Ovary (tissue), 7 donors: ENCODE measurements at regions not wholly inside any gene's neighbourhood (a gene's known extent, or its start where the extent isn't known, plus 50 kb on each side); places are given as distances from the start of the nearest gene placed in this dataset.
"Not testable (repeated sequence)": the region's sequence is repeated elsewhere in the genome, so short reads cannot be mapped to it uniquely, and the experiment has no call there.

Source experiments
- DNase-seq, 5 donors: peaks; one replicate each; pipeline ENCODE4 v3.0.0-alpha.2; 2019 to 2020
- H3K27ac ChIP-seq, 2 donors: fragments of 200-600 bp; one replicate each; pipeline versions ENCODE4 v1.5.1 to v1.8.0; 2019 to 2022
- H3K27me3 ChIP-seq: fragments of 200-600 bp; one replicate; pipeline ENCODE4 v1.8.0; 2022
- H3K36me3 ChIP-seq: fragments of 200-600 bp; sonication (generic); one replicate; pipeline ENCODE4 v1.5.1; 2019
- H3K4me1 ChIP-seq: one replicate; pipeline ENCODE4 v1.8.1; 2013; ENCODE audit warnings: mild to moderate bottlenecking, moderate library complexity; ENCODE audit not compliant: insufficient read depth
- H3K4me3 ChIP-seq: fragments of 200-600 bp; sonication (generic); one replicate; pipeline ENCODE4 v1.5.1; 2017
- H3K9me3 ChIP-seq, 2 donors: fragments of 200-600 bp in 1 of 2; sonication (generic) in 1 of 2; one replicate each; pipeline versions ENCODE4 v1.5.1 to v1.8.1; 2013 to 2019; ENCODE audit warnings: mild to moderate bottlenecking in 1 of 2, moderate library complexity in 1 of 2
- CTCF ChIP-seq, 3 donors: fragments of 450-650 bp in 2 of 3; fragments of 200-600 bp in 1 of 3; IDR thresholded peaks; one replicate each; pipeline versions ENCODE4 v1.5.1 to v1.8.0; 2016 to 2022; ENCODE audit warnings: antibody characterized with exemption in 3 of 3, mild to moderate bottlenecking in 1 of 3
- EP300 ChIP-seq: sonication (generic); formaldehyde crosslinking; IDR thresholded peaks from one replicate; pipeline ENCODE4 v1.6.1; 2017; ENCODE audit warnings: antibody characterized with exemption
- POLR2A ChIP-seq: fragments of 450-650 bp; IDR thresholded peaks from one replicate; pipeline ENCODE4 v1.6.1; 2017; ENCODE audit warnings: antibody characterized with exemption, mild to moderate bottlenecking, moderate library complexity
- WGBS, 3 donors: extraction: QIAGEN DNeasy Blood & Tissue Kit in 1 of 3; methylation state at CpG; one replicate each; pipeline versions ENCODE4 v1.1.5 to v1.1.7; 2013 to 2017; 5-methylcytosine and 5-hydroxymethylcytosine counted together
- intact Hi-C, 4 donors: fragments of 100-400 bp; cut with DNase I; formaldehyde crosslinking; loops; one replicate each; pipeline versions ENCODE4 v1.11.0 to v1.15.1; 2022 to 2023
- donor health status: DM: no; HTN: no; CAD: no; lungs with moderate emphysema.
- donor health status: DM: no; HTN: no; CAD: no.
- donor health status: Bipolar disorder and iron deficiency.
- donor health status: DM: no; HTN: no; CAD: no.
- donor health status: DM: yes; HTN: yes; CAD: no.

GRCh38 chr1:200262326-200262965 lies 147.4 kb downstream of the ZNF281 start:
- H3K4me3 ChIP-seq, result no peak overlapping the region
- H3K27ac ChIP-seq, result no peak overlapping the region
- no peaks in the 10 kb centered on the region for H3K36me3 ChIP-seq
- 69 to 77% (median 75%) methylated on average over 7 of the region's 7 CpGs for WGBS, 3 donors
- no peak for DNase-seq
- H3K27me3 ChIP-seq, result no peaks in the 10 kb centered on the region
- no peaks in the 10 kb centered on the region for H3K4me1 ChIP-seq
- no peaks in the 10 kb centered on the region for H3K9me3 ChIP-seq
- TF ChIP-seq EP300 (no peak), POLR2A (no peak), CTCF (IDR thresholded peaks at IDR 0.05) (no peak)
- intact Hi-C loops, result no loop called here

- Histone ChIP-seq H3K27ac (no peak overlapping the region), H3K4me3 (no peak overlapping the region), H3K27me3 (no peaks in the 10 kb centered on the region), H3K4me1 (no peaks in the 10 kb centered on the region), H3K36me3 (no peaks in the 10 kb centered on the region), H3K9me3 (no peaks in the 10 kb centered on the region)
- TF ChIP-seq EP300 (no peak), CTCF (IDR thresholded peaks at IDR 0.05) (no peak), POLR2A (no peak)
- 75 to 86% (median 78%) methylated on average over 5 of the region's 5 CpGs for WGBS, 3 donors
- intact Hi-C loops, result no loop called here
- no peak for DNase-seq
Observed at GRCh38 chr1:200260597-200261335, 149.1 kb downstream of the ZNF281 start.

GRCh38 chr1:200258447-200259375 lies 151.1 kb downstream of the ZNF281 start:
- Histone ChIP-seq H3K27me3 (no peaks in the 10 kb centered on the region), H3K36me3 (no peaks in the 10 kb centered on the region), H3K9me3 (no peaks in the 10 kb centered on the region), H3K4me3 (no peak overlapping the region), H3K27ac (no peak overlapping the region), H3K4me1 (no peaks in the 10 kb centered on the region)
- intact Hi-C loops, result no loop called here
- no peak for DNase-seq
- no peak for TF ChIP-seq POLR2A
- no peak for TF ChIP-seq CTCF (IDR thresholded peaks at IDR 0.05)
- no peak for TF ChIP-seq EP300
- WGBS, 3 donors, result 86 to 91% (median 89%) methylated on average over 10 of the region's 10 CpGs

DNA sequence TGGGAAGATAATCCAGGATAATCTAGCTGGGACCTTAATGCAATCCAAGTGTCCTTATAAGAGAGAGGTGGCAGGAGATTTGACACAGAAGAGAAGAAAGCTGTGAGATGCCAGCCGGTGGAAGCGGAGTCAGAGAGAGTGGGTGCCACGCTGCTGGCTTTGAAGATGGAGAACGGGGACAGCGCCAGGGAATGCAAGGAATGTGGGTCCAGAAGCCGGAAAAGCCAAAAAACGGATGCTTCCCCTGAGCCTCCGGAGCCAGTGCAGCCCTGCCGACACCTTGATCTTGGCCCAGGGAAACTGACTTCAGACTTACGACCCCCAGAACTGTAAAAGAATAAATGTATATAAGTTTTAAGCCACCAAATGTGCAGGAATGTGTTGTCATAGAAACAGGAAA lies 152.6 kb downstream of the ZNF281 start:
- WGBS, 3 donors, result 63 to 67% (median 64%) methylated on average over 10 of the region's 10 CpGs
- no peak for TF ChIP-seq POLR2A
- TF ChIP-seq EP300, result no peak
- no peak for TF ChIP-seq CTCF (IDR thresholded peaks at IDR 0.05)
- no peaks in the 10 kb centered on the region for H3K27me3 ChIP-seq
- no peak for DNase-seq
- no peaks in the 10 kb centered on the region for H3K36me3 ChIP-seq
- no peak overlapping the region for H3K4me3 ChIP-seq
- no peak overlapping the region for H3K27ac ChIP-seq
- intact Hi-C loops, result no loop called here
- H3K9me3 ChIP-seq, result no peaks in the 10 kb centered on the region
- no peaks in the 10 kb centered on the region for H3K4me1 ChIP-seq

GRCh38 chr1:200254602-200255001 lies 155.2 kb downstream of the ZNF281 start:
- H3K27me3 ChIP-seq, H3K4me1 ChIP-seq, H3K9me3 ChIP-seq, H3K36me3 ChIP-seq, H3K4me3 ChIP-seq, intact Hi-C loops, H3K27ac ChIP-seq, DNase-seq: not testable (repeated sequence)
- 84 to 92% (median 89%) methylated on average over 9 of the region's 9 CpGs for WGBS, 3 donors
